Natural killer cell (primary cell): ENCODE measurements at regions not wholly inside any gene's neighbourhood (a gene's known extent, or its start where the extent isn't known, plus 50 kb on each side); places are given as distances from the start of the nearest gene placed in this dataset.

Source experiments
- ATAC-seq, 3 donors: fragments of 150-1000 bp in 2 of 3; fragments of 200-7000 bp in 1 of 3; cut with Tn5 transposase; 1 replicate in 1 of 3; 2 replicates in 2 of 3; pipeline ENCODE4 v1.10.0; 2021; ENCODE audit warnings: mild to moderate bottlenecking in 2 of 3, moderate library complexity in 2 of 3
- DNase-seq, 2 donors: peaks; one replicate each; pipeline versions ENCODE4 v3.0.0 to v3.0.0-alpha.2; 2013 to 2021; ENCODE audit warnings: mixed read lengths in 1 of 2
- H3K27ac ChIP-seq: one replicate; pipeline ENCODE4 v1.5.1; 2013; ENCODE audit warnings: mild to moderate bottlenecking, low read length
- H3K27me3 ChIP-seq: one replicate; pipeline ENCODE4 v1.6.1; 2013; ENCODE audit warnings: low read length; ENCODE audit not compliant: control insufficient read depth, insufficient read depth
- H3K36me3 ChIP-seq: one replicate; pipeline ENCODE4 v1.6.1; 2013; ENCODE audit warnings: low read length; ENCODE audit not compliant: control insufficient read depth, insufficient read depth
- H3K4me1 ChIP-seq: one replicate; pipeline ENCODE4 v1.6.1; 2013; ENCODE audit warnings: low read length; ENCODE audit not compliant: control insufficient read depth, insufficient read depth
- H3K4me3 ChIP-seq: one replicate; pipeline ENCODE4 v1.5.1; 2013; ENCODE audit warnings: low read length
- H3K9me3 ChIP-seq: one replicate; pipeline ENCODE4 v1.6.1; 2013; ENCODE audit warnings: low read length; ENCODE audit not compliant: control insufficient read depth, insufficient read depth
- H3K27ac Mint-ChIP-seq, 2 donors: one replicate each; pipeline ENCODE4 v1.8.0; 2022; ENCODE audit warnings: mild to moderate bottlenecking in 2 of 2, mixed read lengths in 2 of 2, moderate library complexity in 1 of 2
- H3K27me3 Mint-ChIP-seq, 2 donors: one replicate each; pipeline ENCODE4 v1.8.0; 2022; ENCODE audit warnings: low read depth in 2 of 2, mixed read lengths in 2 of 2
- H3K36me3 Mint-ChIP-seq: one replicate; pipeline ENCODE4 v1.8.0; 2022; ENCODE audit warnings: mixed read lengths
- H3K4me1 Mint-ChIP-seq, 2 donors: one replicate each; pipeline ENCODE4 v1.8.0; 2022; ENCODE audit warnings: mixed read lengths in 2 of 2
- H3K4me3 Mint-ChIP-seq: one replicate; pipeline ENCODE4 v1.8.0; 2022; ENCODE audit warnings: mild to moderate bottlenecking, moderate library complexity, mixed read lengths
- H3K9me3 Mint-ChIP-seq, 2 donors: one replicate each; pipeline ENCODE4 v1.8.0; 2022; ENCODE audit warnings: mixed read lengths in 2 of 2
- WGBS: methylation state at CpG from one replicate; pipeline ENCODE4 v1.1.7; 2013; ENCODE audit warnings: missing lambda C conversion rate; ENCODE audit not compliant: insufficient coverage; 5-methylcytosine and 5-hydroxymethylcytosine counted together
- intact Hi-C: fragments of 100-400 bp; cut with micrococcal nuclease; formaldehyde crosslinking; loops from one replicate; pipeline ENCODE4 v1.14.2; 2022
- TF ChIP-seq, protein P1 (sequence below): fragments of 200-600 bp; IDR thresholded peaks from one replicate; pipeline ENCODE4 v1.8.0; 2022; ENCODE audit warnings: antibody characterized with exemption

DNA sequence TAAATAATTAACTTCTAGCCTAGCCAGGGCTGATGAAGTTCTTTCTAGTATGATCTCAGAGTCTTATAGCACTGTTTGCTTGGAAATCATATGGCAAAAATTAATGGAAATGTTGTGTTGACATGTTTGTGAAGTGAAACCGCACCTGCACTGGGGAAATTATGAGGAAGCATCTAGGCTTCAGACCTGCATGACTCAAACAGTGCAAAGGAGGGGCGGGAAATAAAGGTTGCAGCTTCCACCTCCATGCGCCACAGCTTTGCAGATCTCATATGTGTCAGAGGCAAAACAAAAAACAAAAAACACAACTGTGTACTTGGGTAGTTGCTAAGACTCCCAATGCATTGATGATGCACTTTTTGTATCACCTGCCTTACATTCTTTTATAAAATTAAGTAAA is 1080.6 kb downstream of the PLA2G4A start:
- Mint-ChIP-seq H3K9me3 (peaks cover 15 to 23% of the 10 kb centered on the region in 2 donors), H3K27ac (no peak overlapping the region), H3K4me1 (no peaks in the 10 kb centered on the region), H3K4me3 (no peak overlapping the region), H3K27me3 (no peaks in the 10 kb centered on the region), H3K36me3 (no peaks in the 10 kb centered on the region)
- Histone ChIP-seq H3K27me3 (no peaks in the 10 kb centered on the region), H3K4me1 (no peaks in the 10 kb centered on the region), H3K27ac (no peak overlapping the region), H3K9me3 (peaks cover 3% of the 10 kb centered on the region), H3K36me3 (no peaks in the 10 kb centered on the region), H3K4me3 (no peak overlapping the region)
- 80% methylated on average over 3 of the region's 3 CpGs for WGBS
- ATAC-seq (no peak), DNase-seq (no peak)
- intact Hi-C loops: no loop called here
- TF ChIP-seq, protein P1, sequence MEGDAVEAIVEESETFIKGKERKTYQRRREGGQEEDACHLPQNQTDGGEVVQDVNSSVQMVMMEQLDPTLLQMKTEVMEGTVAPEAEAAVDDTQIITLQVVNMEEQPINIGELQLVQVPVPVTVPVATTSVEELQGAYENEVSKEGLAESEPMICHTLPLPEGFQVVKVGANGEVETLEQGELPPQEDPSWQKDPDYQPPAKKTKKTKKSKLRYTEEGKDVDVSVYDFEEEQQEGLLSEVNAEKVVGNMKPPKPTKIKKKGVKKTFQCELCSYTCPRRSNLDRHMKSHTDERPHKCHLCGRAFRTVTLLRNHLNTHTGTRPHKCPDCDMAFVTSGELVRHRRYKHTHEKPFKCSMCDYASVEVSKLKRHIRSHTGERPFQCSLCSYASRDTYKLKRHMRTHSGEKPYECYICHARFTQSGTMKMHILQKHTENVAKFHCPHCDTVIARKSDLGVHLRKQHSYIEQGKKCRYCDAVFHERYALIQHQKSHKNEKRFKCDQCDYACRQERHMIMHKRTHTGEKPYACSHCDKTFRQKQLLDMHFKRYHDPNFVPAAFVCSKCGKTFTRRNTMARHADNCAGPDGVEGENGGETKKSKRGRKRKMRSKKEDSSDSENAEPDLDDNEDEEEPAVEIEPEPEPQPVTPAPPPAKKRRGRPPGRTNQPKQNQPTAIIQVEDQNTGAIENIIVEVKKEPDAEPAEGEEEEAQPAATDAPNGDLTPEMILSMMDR: no peak

GRCh38 chr1:187911820-187912219 is 1083.1 kb downstream of the PLA2G4A start:
- no peaks in the 10 kb centered on the region for H3K27me3 Mint-ChIP-seq
- peaks cover 19 to 24% of the 10 kb centered on the region in 2 donors for H3K9me3 Mint-ChIP-seq
- no peak for DNase-seq
- no peaks in the 10 kb centered on the region for H3K4me1 Mint-ChIP-seq
- Histone ChIP-seq H3K4me1 (no peaks in the 10 kb centered on the region), H3K27ac (no peak overlapping the region), H3K9me3 (peaks cover 4% of the 10 kb centered on the region), H3K36me3 (no peaks in the 10 kb centered on the region), H3K27me3 (no peaks in the 10 kb centered on the region), H3K4me3 (no peak overlapping the region)
- no peaks in the 10 kb centered on the region for H3K36me3 Mint-ChIP-seq
- TF ChIP-seq, protein P1: no peak
- H3K4me3 Mint-ChIP-seq: no peak overlapping the region
- no peak overlapping the region for H3K27ac Mint-ChIP-seq
- no peak for ATAC-seq
- intact Hi-C loops: no loop called here

- no peaks in the 10 kb centered on the region for H3K36me3 Mint-ChIP-seq
- no peak overlapping the region for H3K27ac Mint-ChIP-seq
- WGBS: 70% methylated on average over 1 of the region's 1 CpG
- Histone ChIP-seq H3K4me3 (no peak overlapping the region), H3K36me3 (no peaks in the 10 kb centered on the region), H3K27ac (no peak overlapping the region), H3K27me3 (no peaks in the 10 kb centered on the region), H3K4me1 (no peaks in the 10 kb centered on the region), H3K9me3 (peaks cover 3% of the 10 kb centered on the region)
- TF ChIP-seq, protein P1: no peak
- H3K4me1 Mint-ChIP-seq: no peaks in the 10 kb centered on the region
- H3K9me3 Mint-ChIP-seq: peaks cover 6 to 13% of the 10 kb centered on the region in 2 donors
- DNase-seq (no peak), ATAC-seq (no peak)
- no peaks in the 10 kb centered on the region for H3K27me3 Mint-ChIP-seq
- intact Hi-C loops: no loop called here
- no peak overlapping the region for H3K4me3 Mint-ChIP-seq
Measured at GRCh38 chr1:187920976-187921375, 1092.2 kb downstream of the PLA2G4A start.

- DNase-seq: no peak
- no CpG with 5 or more reads among the region's 1 CpG for WGBS
- H3K27ac Mint-ChIP-seq: no peak overlapping the region
Measured at GRCh38 chr1:187921426-187921825, 1092.7 kb downstream of the PLA2G4A start.

More at GRCh38 chr1:187921426-187921825, 1092.7 kb downstream of the PLA2G4A start:
- intact Hi-C loops: no loop called here
- no peaks in the 10 kb centered on the region for H3K27me3 ChIP-seq
- peaks cover 6 to 12% of the 10 kb centered on the region in 2 donors for H3K9me3 Mint-ChIP-seq
- H3K36me3 Mint-ChIP-seq: no peaks in the 10 kb centered on the region
- no peak overlapping the region for H3K4me3 Mint-ChIP-seq
- no peaks in the 10 kb centered on the region for H3K4me1 Mint-ChIP-seq
- no peak overlapping the region for H3K27ac ChIP-seq
- TF ChIP-seq, protein P1: no peak
- no peaks in the 10 kb centered on the region for H3K27me3 Mint-ChIP-seq
- H3K4me1 ChIP-seq: no peaks in the 10 kb centered on the region
- no peaks in the 10 kb centered on the region for H3K36me3 ChIP-seq
- peaks cover 3% of the 10 kb centered on the region for H3K9me3 ChIP-seq
- ATAC-seq: no peak
- H3K4me3 ChIP-seq: no peak overlapping the region
